Body of pancreas (tissue), 4 donors: ENCODE measurements at regions not wholly inside any gene's neighbourhood (a gene's known extent, or its start where the extent isn't known, plus 50 kb on each side); places are given as distances from the start of the nearest gene placed in this dataset.

Source experiments
- POLR2A ChIP-seq, 3 donors: fragments of 450-650 bp; IDR thresholded peaks; one replicate each; pipeline ENCODE4 v1.6.1; 2016; ENCODE audit warnings: antibody characterized with exemption in 3 of 3, mild to moderate bottlenecking in 2 of 3
- TF ChIP-seq, protein P1 (sequence below), 7 experiments: fragments of 450-650 bp in 4 of 7; fragments of 200-600 bp in 3 of 7; sonication (generic) in 3 of 7; IDR thresholded peaks; one replicate each; pipeline ENCODE4 v1.5.1; 2016 to 2019; ENCODE audit warnings: antibody characterized with exemption in 7 of 7

DNA sequence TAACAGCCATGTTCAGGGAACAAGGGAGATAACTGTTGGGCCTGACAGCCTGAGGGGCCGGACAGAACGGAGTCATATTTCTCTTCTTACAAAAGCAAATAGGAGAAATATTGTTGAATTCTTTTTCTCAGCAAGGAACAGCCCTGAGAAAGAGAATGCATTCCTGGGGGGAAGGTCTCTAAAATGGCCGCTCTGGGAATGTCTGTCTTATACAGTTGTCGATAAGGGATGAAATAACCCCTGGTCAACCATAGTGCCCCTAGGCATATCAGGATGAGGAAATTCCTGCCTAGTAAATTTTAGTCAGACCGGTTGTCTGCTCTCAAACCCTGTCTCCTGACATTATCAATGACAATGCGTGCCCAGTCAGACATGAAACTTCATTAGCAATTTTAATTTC lies 1925.5 kb downstream of the PCDH7 start:
- TF ChIP-seq POLR2A (IDR thresholded peaks at IDR 0.05) = no peak
- TF ChIP-seq, protein P1, sequence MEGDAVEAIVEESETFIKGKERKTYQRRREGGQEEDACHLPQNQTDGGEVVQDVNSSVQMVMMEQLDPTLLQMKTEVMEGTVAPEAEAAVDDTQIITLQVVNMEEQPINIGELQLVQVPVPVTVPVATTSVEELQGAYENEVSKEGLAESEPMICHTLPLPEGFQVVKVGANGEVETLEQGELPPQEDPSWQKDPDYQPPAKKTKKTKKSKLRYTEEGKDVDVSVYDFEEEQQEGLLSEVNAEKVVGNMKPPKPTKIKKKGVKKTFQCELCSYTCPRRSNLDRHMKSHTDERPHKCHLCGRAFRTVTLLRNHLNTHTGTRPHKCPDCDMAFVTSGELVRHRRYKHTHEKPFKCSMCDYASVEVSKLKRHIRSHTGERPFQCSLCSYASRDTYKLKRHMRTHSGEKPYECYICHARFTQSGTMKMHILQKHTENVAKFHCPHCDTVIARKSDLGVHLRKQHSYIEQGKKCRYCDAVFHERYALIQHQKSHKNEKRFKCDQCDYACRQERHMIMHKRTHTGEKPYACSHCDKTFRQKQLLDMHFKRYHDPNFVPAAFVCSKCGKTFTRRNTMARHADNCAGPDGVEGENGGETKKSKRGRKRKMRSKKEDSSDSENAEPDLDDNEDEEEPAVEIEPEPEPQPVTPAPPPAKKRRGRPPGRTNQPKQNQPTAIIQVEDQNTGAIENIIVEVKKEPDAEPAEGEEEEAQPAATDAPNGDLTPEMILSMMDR (IDR thresholded peaks at IDR 0.05) = no peak
